Transverse colon (tissue), 3 donors: ENCODE measurements at regions not wholly inside any gene's neighbourhood (a gene's known extent, or its start where the extent isn't known, plus 50 kb on each side); places are given as distances from the start of the nearest gene placed in this dataset.

Experiments used
- POLR2A ChIP-seq: fragments of 450-650 bp; IDR thresholded peaks from one replicate; pipeline ENCODE4 v1.6.1; 2016; ENCODE audit warnings: antibody characterized with exemption, mild to moderate bottlenecking, moderate library complexity
- TF ChIP-seq, protein P1 (sequence below), 5 experiments: fragments of 200-600 bp in 3 of 5; fragments of 450-650 bp in 2 of 5; sonication (generic) in 3 of 5; IDR thresholded peaks; 1 replicate in 2 of 5; 2 replicates in 3 of 5; pipeline ENCODE4 v1.5.1; 2016 to 2017; ENCODE audit warnings: antibody characterized with exemption in 5 of 5, inconsistent platforms in 3 of 5, mild to moderate bottlenecking in 2 of 5, moderate library complexity in 1 of 5

DNA sequence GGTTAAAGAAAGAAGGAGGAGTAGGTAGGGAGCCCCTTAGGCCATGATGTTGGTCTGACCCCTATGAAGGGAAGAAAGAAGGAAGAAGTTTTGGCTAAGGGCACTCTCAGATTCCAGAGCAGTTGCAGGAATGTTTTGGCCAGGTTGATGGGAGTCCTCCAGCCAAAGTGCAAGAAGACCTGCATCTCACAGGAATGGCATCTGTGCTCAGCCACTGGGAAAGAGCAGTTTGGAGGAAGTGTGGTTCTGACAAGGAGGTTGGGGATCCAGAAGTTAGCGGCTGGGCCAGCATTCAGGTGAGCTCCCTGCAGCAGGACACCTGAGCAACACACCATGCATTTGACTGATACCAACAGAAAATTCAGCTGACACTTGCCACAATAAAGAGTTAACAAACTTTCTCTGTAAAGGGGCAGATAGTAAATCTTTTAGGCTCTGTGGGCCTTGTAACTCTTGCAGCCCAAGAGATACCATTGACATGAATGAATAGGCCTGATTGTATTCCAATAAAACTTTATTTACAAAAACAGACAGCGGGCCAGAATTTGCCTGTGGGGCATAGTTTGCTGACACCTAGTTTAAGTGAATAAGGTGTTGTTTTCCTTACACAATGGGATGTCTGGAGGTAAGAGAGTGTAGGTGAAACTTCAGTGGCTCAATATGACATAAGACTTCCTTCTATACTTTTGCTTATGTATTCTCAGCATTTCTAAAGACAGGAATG, 71.0 kb downstream of the EDN1 start:
- TF ChIP-seq, protein P1, sequence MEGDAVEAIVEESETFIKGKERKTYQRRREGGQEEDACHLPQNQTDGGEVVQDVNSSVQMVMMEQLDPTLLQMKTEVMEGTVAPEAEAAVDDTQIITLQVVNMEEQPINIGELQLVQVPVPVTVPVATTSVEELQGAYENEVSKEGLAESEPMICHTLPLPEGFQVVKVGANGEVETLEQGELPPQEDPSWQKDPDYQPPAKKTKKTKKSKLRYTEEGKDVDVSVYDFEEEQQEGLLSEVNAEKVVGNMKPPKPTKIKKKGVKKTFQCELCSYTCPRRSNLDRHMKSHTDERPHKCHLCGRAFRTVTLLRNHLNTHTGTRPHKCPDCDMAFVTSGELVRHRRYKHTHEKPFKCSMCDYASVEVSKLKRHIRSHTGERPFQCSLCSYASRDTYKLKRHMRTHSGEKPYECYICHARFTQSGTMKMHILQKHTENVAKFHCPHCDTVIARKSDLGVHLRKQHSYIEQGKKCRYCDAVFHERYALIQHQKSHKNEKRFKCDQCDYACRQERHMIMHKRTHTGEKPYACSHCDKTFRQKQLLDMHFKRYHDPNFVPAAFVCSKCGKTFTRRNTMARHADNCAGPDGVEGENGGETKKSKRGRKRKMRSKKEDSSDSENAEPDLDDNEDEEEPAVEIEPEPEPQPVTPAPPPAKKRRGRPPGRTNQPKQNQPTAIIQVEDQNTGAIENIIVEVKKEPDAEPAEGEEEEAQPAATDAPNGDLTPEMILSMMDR (IDR thresholded peaks at IDR 0.05): no peak
- TF ChIP-seq POLR2A: no peak
